H4 (cell line): ENCODE measurements at regions not wholly inside any gene's neighbourhood (a gene's known extent, or its start where the extent isn't known, plus 50 kb on each side); places are given as distances from the start of the nearest gene placed in this dataset.

Experiments
- DNase-seq: peaks from one replicate; pipeline ENCODE4 v3.0.0-alpha.2; 2015; ENCODE audit warnings: low spot score

GRCh38 chr2:172230889-172231401, 128.2 kb upstream of the DLX2 start:
- no peak for DNase-seq

GRCh38 chr2:172231508-172231907, 128.8 kb upstream of the DLX2 start:
- no peak for DNase-seq

GRCh38 chr2:172232708-172233396, 130.2 kb upstream of the DLX2 start:
- DNase-seq: no peak

- DNase-seq: no peak
Observed at GRCh38 chr2:172233987-172234715, 131.5 kb upstream of the DLX2 start.

GRCh38 chr2:172234716-172235691, 132.3 kb upstream of the DLX2 start:
- no peak for DNase-seq

GRCh38 chr2:172239944-172240590, 137.4 kb upstream of the DLX2 start:
- DNase-seq: peak; percentile 64

GRCh38 chr2:172241222-172241621, 138.5 kb upstream of the DLX2 start:
- DNase-seq: no peak

GRCh38 chr2:172242471-172242870, 139.8 kb upstream of the DLX2 start:
- DNase-seq: no peak

GRCh38 chr2:172242961-172243360, 140.3 kb upstream of the DLX2 start:
- peak; percentile 30 for DNase-seq

GRCh38 chr2:172244419-172245130, 141.9 kb upstream of the DLX2 start:
- no peak for DNase-seq

- DNase-seq: peak; percentile 84
Observed at GRCh38 chr2:172246649-172247048, 143.9 kb upstream of the DLX2 start.

GRCh38 chr2:172247203-172247602, 144.5 kb upstream of the DLX2 start:
- DNase-seq: no peak

- no peak for DNase-seq
Observed at GRCh38 chr2:172248381-172248780, 145.7 kb upstream of the DLX2 start.

GRCh38 chr2:172248785-172249187, 146.1 kb upstream of the DLX2 start:
- no peak for DNase-seq

GRCh38 chr2:172249334-172249733, 146.6 kb upstream of the DLX2 start:
- DNase-seq: no peak

GRCh38 chr2:172249986-172250385, 147.3 kb upstream of the DLX2 start:
- DNase-seq: peak; percentile 27

GRCh38 chr2:172251231-172251630, 148.5 kb upstream of the DLX2 start:
- peak; percentile 29 for DNase-seq

- DNase-seq: peak; percentile 97
Observed at GRCh38 chr2:172252154-172252553, 149.5 kb upstream of the DLX2 start.

- peak; percentile 98 for DNase-seq
Observed at GRCh38 chr2:172253190-172254052, 150.7 kb upstream of the DLX2 start.

GRCh38 chr2:172256886-172257285, 154.2 kb upstream of the DLX2 start:
- no peak for DNase-seq
